Stimulated activated CD4-positive, alpha-beta T cell treated with anti-CD3 and anti-CD28 coated beads, Interleukin-1b, Interleukin-23, amount 100 ng/mL, for 48 hours (primary cell): ENCODE measurements at regions not wholly inside any gene's neighbourhood (a gene's known extent, or its start where the extent isn't known, plus 50 kb on each side); places are given as distances from the start of the nearest gene placed in this dataset.
"Not testable (repeated sequence)": the region's sequence is repeated elsewhere in the genome, so short reads cannot be mapped to it uniquely, and the experiment has no call there.

Experiments
- DNase-seq: peaks from one replicate; pipeline ENCODE4 v3.0.0-alpha.2; 2020

DNA sequence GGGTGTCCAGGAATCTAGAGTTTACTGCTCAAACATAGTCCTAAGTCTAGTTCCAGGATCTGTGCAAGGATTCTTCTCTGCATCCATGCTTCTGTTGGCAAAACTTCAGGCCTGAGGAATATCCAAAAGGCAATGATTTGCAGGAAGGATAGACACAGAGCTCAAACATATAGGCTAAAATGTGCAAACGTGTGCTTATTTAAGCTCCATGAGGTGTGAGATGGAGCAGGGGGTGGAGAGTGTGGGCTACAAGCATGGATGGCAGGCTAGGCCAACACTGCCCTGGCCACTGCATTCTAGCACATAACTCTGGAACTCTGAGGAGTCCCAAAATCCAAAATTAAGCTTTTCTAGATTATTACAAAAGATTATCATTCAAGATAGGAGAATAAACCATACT is 301.1 kb downstream of the PAX3 start:
- no peak for DNase-seq

GRCh38 chr2:221997100-221997499 is 301.7 kb downstream of the PAX3 start:
- no peak for DNase-seq

DNA sequence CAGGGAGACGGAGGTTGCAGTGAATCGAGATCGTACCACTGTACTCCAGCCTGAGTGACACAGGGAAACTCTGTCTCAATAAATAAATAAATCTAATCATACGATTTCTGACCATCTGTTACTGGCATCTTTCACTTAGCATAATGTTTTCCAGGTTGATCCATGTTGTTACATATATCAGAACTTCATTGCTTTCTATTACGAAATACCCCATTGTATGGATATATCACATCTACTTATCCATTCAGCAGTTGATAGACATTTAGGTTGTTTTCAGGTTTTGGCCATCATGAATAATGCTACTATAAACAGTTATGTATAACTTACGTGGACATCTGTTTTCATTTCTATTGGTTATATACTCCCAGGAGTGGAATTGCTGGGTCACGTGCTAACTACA is 303.9 kb downstream of the PAX3 start:
- DNase-seq: no peak

GRCh38 chr2:221984376-221984775 is 314.4 kb downstream of the PAX3 start:
- not testable (repeated sequence) for DNase-seq

- no peak for DNase-seq
Observed at GRCh38 chr2:221981912-221982470, 316.8 kb downstream of the PAX3 start.

- DNase-seq: no peak
Observed at GRCh38 chr2:221975151-221975550, 323.6 kb downstream of the PAX3 start.

DNA sequence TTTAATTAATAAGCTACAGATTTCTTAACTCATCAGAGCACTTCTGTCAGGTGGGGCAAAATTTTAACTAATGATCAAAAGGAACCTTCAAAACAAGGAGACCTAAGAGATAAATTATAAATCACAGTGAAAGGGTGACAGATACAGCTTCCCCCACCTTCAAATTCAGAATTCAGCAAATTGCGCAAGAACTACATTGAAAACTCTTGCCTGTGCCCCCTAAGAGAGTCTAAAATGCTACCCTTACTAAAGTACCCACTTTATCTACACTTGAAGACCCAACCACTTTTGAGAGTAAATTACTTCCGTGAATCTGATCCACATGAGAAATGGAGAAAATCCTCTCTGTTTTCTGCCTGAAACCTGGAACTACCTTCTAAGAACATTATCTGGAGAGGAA is 324.9 kb downstream of the PAX3 start:
- DNase-seq: no peak

DNA sequence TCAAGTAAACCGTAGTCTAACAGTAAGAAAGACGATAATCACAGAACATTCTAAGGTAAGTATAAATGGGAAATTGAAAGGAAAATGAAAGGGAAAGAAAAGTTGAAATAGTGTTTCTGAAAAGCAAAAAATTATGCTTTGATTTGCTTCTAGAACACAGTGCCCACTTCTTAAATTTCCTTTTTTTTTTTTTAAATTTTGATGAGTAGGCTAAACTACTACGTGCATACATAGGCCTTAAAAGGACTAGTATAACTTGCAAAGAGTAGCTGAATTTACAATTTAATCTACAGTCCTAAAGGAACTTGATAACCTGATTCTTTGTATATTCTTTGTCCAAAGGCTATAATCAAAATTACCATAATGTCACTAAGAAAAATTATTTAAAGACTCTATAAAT is 325.3 kb downstream of the PAX3 start:
- DNase-seq: no peak

- no peak for DNase-seq
Observed at GRCh38 chr2:221972813-221973478, 325.9 kb downstream of the PAX3 start.

DNA sequence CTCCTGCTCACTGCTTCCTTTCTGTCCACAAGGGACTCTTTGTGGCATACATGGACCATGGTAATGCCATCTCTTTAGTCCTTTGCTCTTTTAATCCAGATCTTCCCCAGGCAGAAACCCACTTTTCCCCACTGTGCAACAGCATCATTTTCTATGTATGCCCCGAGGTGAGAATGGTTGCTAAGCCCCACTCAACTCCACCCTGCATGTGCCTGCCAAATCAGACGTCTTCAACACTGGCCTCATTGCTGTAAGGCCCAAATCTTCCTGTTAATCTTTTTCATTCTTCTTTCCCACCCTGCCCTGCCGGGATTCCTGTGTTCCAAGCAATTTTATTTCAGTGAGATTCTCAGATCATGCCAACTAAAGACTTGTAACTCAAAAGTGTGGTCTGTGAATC is 328.4 kb downstream of the PAX3 start:
- DNase-seq: no peak

GRCh38 chr2:221969830-221970144 is 329.0 kb downstream of the PAX3 start:
- DNase-seq: no peak

- DNase-seq: no peak
Observed at GRCh38 chr2:221969087-221969829, 329.5 kb downstream of the PAX3 start.

DNA sequence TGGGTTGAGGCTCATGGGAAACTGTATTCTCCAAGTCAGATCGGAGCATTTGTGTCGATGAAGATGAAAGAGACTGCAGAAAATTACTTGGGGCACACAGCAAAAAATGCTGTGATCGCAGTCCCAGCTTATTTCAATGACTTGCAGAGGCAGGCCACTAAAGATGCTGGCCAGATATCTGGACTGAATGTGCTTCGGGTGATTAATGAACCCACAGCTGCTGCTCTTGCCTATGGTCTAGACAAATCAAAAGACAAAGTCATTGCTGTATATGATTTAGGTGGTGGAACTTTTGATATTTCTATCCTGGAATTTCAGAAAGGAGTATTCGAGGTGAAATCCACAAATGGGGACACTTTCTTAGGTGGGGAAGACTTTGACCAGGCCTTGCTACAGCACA is 336.6 kb downstream of the PAX3 start:
- DNase-seq: no peak

DNA sequence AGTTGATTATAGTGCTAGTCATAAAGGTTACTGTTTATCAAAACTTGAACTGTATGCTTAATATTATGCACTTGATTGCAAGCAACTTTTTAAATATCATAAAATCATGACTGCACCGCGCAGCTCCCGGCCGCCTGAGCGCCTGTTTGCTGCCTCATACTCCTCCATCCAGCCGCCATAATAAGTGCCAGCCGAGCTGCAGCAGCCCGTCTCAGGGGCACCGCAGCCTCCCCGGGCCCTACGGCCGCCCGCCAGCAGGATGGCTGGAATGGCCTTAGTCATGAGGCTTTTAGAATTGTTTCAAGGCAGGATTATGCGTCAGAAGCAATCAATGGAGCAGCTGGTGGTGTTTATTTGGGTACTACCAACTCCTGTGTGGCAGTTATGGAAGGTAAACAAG is 337.2 kb downstream of the PAX3 start:
- DNase-seq: no peak

GRCh38 chr2:221958224-221958623 is 340.6 kb downstream of the PAX3 start:
- DNase-seq: no peak

- no peak for DNase-seq
Observed at GRCh38 chr2:221948076-221948475, 350.7 kb downstream of the PAX3 start.

- DNase-seq: not testable (repeated sequence)
Observed at GRCh38 chr2:221944452-221944851, 354.3 kb downstream of the PAX3 start.

GRCh38 chr2:221943076-221943810 is 355.6 kb downstream of the PAX3 start:
- no peak for DNase-seq

DNA sequence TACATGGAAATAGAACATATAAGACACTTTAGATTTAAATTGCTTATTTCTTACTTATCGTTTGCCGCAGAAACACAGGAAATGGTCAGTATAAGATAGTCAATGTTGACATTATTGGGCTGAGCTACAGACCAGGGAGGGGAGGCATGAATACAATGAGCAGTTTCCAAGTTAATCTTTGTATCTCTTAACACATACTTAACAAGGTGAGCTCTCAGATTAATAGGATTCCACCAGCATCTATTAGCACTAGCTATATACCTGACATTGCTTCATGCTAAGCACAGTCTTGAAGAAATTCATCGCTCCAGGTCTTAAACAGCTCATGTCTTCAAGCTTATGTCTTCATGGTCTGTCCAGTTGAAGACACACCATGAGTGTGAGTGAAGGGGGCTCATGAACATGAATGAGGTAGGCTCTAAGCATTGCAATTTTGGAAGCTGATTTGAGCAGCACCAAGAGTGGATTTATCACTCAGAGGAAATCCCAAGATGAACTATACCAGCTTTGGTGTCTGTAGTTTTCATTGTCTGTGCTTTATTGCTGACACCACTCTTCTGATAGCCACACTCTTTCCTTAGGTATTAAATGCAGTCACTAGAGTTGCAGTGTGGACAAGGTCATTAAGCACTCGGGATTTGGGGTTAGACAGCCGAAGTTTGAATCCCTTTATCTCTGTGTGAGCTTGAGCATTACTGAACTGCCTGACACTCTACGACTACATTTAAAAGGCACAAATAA is 359.3 kb upstream of the EPHA4 start:
- no peak for DNase-seq

- no peak for DNase-seq
Observed at GRCh38 chr2:221929259-221929658, 357.2 kb upstream of the EPHA4 start.

GRCh38 chr2:221926327-221926726 is 354.2 kb upstream of the EPHA4 start:
- DNase-seq: no peak

- no peak for DNase-seq
Observed at GRCh38 chr2:221924576-221924975, 352.5 kb upstream of the EPHA4 start.

GRCh38 chr2:221915926-221916325 is 343.8 kb upstream of the EPHA4 start:
- no peak for DNase-seq
